ENCODE measurements at regions not wholly inside any gene's neighbourhood (a gene's known extent, or its start where the extent isn't known, plus 50 kb on each side); places are given as distances from the start of the nearest gene placed in this dataset.

- no peak for TF ChIP-seq CTCF (IDR thresholded peaks at IDR 0.05)
- TF ChIP-seq POLR2AphosphoS5 (IDR thresholded peaks at IDR 0.05), result no peak
These were observed 94.3 kb upstream of the STK32A start for GRCh38 chr5:147140558-147140957.

Measured in stomach (tissue), 4 donors.